ENCODE measurements at regions not wholly inside any gene's neighbourhood (a gene's known extent, or its start where the extent isn't known, plus 50 kb on each side); places are given as distances from the start of the nearest gene placed in this dataset.
A peak's percentile ranks its signal among the peaks of the same experiment; 100 is the strongest.

- DNase-seq, result no peak
Measured at GRCh38 chr6:90435207-90435899, 138.7 kb upstream of the BACH2 start.

DNA sequence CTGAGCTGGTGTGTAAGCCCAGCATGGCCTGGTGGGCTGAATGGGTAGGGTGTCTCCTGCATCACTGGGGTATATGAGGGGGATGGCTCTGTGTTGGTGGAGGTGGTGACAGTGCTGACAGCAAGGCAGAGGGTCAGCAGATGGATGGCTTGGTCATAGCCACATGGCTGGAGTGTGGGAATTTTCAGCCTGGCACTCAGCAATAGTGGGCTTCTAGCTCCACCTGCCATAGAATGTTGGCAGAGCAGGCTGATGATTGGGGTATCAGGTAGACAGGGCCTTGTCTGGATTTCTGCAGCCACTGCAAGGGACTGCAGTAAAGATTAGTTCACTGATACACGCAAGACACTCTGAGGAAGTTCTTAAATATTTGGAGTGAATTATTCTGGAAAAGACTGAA, 137.5 kb upstream of the BACH2 start:
- DNase-seq, result peak in 1 of 2 experiments; percentile 21

DNA sequence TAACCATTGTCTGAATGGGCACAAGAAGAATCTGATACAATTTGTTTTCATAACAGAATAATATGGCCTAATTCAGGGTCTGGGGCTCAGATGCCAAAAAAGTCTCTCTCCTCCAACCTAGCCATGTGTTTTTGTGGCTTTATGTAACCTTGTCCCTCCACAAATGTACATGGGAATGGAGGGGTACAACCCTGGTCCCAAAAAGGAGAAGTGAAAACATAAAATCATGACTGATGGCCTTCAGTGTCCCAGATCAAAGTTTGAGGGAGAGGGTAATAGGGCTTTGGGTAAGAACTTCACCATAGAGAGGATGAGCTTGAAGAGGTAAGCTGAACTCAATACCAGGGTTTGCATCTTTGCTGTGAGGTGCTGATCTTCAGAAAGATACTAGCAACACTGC, 136.3 kb upstream of the BACH2 start:
- DNase-seq, result no peak

DNA sequence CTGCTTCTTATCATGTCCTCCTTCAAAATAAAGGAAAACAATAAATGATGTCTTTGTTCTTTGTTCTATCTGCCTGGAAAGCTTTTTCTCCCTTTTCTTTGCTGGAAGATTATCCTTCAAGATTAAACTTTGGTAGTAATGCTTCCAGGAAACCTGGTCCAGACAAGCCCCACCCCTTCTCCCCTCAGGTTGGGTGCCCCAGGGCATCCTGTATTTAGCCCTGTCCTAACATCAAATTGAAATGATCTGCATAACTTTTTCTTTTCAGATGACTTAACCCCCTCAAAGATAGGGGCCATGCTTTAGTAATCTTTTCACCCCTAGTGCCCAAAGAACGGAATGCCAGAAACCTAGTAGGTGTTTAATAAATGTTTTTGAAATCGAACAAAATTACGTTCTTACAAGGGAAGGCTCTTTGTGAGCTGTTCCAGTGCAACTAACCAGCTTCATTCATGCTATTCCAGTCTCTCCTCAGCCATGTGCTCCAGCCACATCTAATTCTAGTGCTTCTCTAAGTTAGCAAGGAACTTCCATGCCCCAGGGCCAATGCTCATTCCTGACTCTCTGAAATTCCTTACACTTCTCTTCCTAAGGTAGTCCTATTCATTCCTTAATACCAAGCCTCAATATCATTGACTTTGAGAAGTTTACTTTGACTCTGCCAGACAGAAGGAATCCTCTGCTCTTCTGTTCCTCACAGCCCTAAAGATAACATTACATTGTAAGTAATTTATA, 135.6 kb upstream of the BACH2 start:
- no peak for DNase-seq

GRCh38 chr6:90431576-90431975, 134.9 kb upstream of the BACH2 start:
- DNase-seq, result no peak

- DNase-seq, result no peak
Measured at GRCh38 chr6:90429713-90430112, 133.1 kb upstream of the BACH2 start.

DNA sequence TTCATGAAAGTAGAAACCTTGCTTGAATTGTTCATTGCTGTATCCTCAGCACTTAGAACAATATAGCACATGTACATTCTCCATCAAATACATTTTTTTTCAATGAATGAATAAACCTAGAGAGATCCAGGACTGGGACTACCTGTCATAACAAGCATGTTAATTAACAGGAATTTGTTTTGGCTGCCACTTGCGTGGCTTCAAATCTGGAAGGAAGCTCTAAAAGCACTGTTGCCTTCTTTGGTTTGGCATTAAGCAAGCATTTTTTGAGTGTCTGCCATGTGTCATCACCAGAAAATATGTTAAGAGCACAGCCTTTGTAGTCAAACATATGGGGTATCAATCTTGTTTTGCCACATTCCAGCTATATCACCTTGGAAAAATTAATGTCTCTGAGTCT, 131.9 kb upstream of the BACH2 start:
- no peak for DNase-seq

DNA sequence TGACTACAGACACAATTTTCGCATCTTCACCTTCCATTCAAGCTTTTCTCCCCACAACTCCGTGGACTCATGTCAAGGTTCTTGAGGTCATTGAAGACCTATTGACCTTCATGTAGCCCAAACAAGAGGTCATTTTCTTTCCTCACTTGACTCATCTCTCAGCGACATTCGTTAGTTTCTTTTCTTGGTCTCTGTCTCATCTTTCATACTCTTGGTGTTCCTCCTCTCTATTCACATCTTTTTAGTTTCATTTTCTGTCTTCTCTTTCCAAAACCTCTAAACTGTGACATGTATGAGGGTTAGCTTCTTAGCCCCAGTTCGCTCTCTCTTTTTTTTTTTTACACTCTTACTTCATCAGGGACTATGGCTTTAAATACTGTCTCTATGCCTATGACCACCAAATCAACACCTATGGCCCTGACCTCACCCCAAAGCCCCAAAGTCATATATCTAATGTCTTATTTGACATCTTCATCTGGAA, 128.6 kb upstream of the BACH2 start:
- DNase-seq, result no peak

GRCh38 chr6:90424580-90424979, 127.9 kb upstream of the BACH2 start:
- DNase-seq, result no peak

DNA sequence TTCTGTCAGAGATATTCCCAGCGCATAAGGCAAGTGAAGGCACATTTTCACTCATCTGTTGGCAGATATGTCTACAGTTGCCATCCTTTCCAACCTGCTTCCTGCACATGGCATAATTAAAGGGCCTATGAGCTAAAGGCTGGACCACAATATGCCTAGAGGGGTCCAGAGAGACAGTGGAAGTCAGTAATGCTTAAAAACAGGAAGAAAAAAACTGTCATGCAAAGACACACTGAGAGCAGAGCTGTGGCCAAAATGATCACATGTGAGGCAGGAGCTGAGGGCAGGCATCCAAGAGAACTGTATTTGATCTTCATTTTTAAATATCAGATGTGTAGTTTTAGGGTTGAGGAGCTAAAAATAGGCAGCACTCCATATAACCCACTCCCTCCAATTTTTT, 125.0 kb upstream of the BACH2 start:
- DNase-seq, result no peak

- peak in 1 of 2 experiments; percentile 17 for DNase-seq
Measured at GRCh38 chr6:90420500-90420899, 123.9 kb upstream of the BACH2 start.

DNA sequence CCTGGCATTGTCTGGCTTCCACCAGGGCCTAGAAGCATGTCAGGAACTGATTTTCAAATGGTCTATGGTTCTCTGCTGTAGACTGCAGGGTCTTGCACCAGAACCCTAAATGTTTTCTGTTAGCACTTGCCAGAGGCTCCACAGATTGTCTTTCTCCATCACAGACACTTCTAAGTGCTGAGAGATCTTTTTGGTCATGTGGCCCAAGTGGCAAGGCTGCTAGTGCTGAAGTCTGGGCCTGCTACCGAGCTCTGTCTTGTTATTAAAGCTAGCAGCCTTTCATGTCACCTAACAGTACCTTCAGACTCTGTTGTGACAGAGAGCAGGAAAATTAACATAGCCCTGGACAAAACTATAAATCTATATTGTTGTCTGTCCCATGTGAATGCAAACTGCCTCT, 120.7 kb upstream of the BACH2 start:
- DNase-seq, result no peak

- no peak for DNase-seq
Measured at GRCh38 chr6:90416322-90416721, 119.7 kb upstream of the BACH2 start.

DNA sequence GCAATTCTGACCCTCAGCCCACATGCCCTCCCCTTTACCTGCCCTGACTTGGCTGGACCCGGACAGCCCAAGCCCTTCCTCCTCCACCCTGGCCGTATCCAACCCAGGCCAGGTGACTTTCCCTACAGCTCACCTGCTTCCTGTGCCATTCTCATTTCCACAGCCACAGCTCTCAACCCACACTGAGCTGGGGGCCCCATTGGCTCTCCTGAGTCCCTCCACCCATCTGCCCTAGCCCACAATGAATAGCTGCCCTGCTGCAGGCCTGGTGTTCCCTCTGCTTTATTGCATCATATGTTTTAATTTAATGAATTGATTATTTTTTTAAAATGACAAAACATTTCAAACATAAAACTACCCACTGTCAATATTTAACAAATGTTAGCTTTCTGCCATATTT, 118.5 kb upstream of the BACH2 start:
- no peak for DNase-seq

- DNase-seq, result no peak
Measured at GRCh38 chr6:90414352-90414751, 117.7 kb upstream of the BACH2 start.

DNA sequence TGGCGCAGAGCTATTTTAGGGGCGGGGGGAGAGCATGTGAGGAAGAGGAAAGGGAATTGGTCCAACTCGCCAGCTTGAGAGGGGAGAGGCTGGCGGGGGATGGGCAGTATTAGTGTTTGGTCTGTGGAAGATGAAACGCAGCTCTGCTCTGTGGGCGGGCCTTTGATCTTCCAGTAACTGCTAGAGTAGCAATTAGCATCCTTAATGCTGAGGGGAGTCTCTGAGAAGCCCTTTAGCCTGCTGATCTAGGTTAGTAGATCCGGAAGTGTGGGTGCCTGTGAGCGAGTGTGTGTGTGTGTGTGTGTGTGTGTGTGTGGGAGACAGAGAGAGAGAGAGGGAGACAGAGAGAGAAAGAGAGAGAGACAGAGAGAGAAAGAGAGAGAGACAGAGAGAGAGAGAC, 117.2 kb upstream of the BACH2 start:
- peak; percentile 80 to 86 for DNase-seq

GRCh38 chr6:90413396-90413795, 116.8 kb upstream of the BACH2 start:
- DNase-seq, result no peak

DNA sequence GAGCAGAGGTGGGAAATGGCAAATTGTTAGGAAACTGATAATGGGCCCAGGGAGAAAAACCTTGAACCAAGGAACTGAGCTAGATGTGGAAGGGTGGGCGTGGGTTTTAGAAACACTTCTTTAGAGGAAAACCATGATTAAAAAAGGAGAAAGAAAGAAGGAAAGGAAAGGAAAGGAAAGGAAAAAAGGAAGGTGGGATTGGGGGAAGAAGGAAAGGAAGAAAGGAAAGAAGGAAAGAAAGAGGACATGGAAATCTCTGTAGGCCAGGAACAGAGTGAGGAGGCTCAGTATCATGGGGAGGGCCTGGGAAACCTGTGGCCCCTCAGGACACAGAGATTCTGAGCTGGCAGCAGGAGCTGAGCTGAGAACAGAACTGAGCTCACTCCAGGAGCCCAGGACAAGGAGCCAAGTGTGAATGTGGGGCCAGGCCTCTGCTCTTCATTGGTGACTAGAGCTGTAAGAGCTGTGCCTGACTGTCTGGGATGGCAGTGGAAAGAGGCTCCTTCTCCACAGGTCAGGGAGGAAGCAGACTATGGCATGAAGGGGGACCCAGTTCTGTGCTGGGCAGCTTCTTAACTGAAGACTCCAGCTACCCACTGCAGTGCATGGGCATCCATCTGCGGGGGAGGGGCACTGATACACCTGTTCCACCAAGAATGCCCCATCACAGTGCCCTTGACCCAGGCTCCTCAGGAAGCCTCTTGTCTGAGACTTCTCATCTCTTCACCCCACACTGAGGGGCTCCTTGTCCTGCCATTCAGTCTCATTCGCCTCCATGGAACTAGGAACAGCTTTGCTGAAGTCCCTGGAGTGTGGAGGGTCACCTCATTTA, 116.1 kb upstream of the BACH2 start:
- DNase-seq, result no peak

DNA sequence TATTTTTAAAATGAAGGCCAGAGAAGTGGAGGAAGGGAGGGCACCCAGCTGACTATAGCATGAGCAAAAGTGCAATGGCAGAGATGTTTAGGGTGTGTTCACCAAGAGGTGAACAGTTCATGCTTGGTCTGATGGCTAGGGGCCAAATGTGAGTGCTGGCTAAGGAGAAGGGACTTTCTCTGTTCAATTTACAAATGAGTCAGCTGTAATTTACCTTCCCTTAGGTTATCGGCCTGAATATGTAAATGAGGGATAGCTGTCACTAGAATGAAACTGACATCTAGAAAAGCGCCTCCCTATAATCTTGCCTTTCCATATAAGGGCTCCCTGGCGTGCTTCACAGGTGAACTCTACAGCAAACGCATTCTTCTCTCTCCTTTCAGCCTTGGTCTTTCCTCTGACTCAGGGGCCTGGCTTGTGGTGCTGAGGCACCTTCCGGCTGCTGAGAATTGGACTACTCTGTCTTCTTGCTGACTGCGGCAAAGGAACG, 114.7 kb upstream of the BACH2 start:
- no peak for DNase-seq

GRCh38 chr6:90409700-90410099, 113.1 kb upstream of the BACH2 start:
- DNase-seq, result no peak

DNA sequence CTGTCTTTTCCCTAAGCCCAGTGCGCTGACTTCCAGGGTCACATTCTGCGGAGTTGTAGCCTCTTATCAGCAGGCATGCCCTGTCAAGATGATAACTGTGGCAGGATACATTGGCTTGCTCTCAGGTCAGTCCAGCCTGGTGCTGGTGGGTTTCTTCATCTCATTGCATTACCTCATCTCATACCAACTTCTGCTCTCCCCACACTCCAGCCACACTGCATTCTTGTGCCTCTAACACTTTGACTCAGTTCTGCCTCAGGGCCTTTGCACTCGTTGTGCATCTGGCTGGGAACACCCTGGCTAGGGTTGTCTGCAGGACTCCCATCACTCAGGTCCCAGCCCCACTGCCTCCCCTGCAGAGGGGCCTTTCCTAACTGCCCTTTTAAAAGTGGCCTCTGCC, 110.3 kb upstream of the BACH2 start:
- no peak for DNase-seq

GRCh38 chr6:90406142-90406794, 109.6 kb upstream of the BACH2 start:
- DNase-seq, result no peak
